ENCODE measurements at regions not wholly inside any gene's neighbourhood (a gene's known extent, or its start where the extent isn't known, plus 50 kb on each side); places are given as distances from the start of the nearest gene placed in this dataset.

DNA sequence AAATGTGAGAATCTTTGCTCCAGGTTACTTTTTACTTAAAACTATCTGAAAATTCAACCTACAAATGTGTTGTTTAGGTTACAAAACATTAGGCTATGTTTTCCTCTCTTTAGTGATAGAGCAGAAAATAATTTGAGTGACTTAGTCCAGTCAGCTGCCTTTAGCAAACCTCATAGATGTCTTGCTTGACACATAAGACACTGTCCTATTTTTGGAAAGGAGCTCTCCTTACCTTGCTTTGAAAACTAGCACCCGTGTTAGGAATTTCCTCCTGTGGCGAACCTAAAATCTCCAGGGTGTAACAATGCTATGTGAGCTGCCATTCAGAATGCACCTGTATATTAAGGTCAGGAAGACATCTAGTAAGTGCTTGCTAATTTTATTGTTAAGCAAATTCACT, 221.2 kb upstream of the CD180 start:
- no CpG with 5 or more reads among the region's 2 CpGs for WGBS (ENCODE audit: extremely low coverage, insufficient read length, low lambda C conversion rate)

More for the DNA sequence above, 221.2 kb upstream of the CD180 start:
- H4K8ac ChIP-seq (replicated peaks; ENCODE audit: insufficient read length, low read depth, low read length): no peak overlapping the region
- H2BK20ac ChIP-seq (ENCODE audit: low read depth, low read length, poor library complexity, severe bottlenecking): no peak overlapping the region
- H3K27me3 Mint-ChIP-seq (ENCODE audit: low read depth): peaks cover 7% of the 10 kb centered on the region
- H3K4ac ChIP-seq (ENCODE audit: low read depth, low read length): no peak overlapping the region
- no peaks in the 10 kb centered on the region for H3K79me1 ChIP-seq (ENCODE audit: insufficient read depth, low read depth, low read length, poor library complexity, severe bottlenecking)
- no peak overlapping the region for H4K91ac ChIP-seq (ENCODE audit: insufficient read length, low read depth, low read length)
- no peak overlapping the region for H2AFZ ChIP-seq (ENCODE audit: low read length)
- no peaks in the 10 kb centered on the region for H3K27me3 ChIP-seq (ENCODE audit: insufficient read depth, low read length)
- peaks cover 12% of the 10 kb centered on the region for H3K4me1 ChIP-seq (ENCODE audit: insufficient read depth, low read length)
- H4K5ac ChIP-seq (ENCODE audit: insufficient read length, low read depth, low read length): no peak overlapping the region
- peaks cover 42 to 43% of the 10 kb centered on the region in 2 experiments for H3K4me1 Mint-ChIP-seq
- no peaks in the 10 kb centered on the region; a peak in 3 of 5 replicates for H3K9me3 Mint-ChIP-seq
- H2BK5ac ChIP-seq (ENCODE audit: insufficient read length, low read length): no peak overlapping the region
- no peak overlapping the region for H3K27ac Mint-ChIP-seq
- no peak for DNase-seq
- no peaks in the 10 kb centered on the region for H3K23me2 ChIP-seq (ENCODE audit: insufficient read length, low read depth, low read length, poor library complexity, severe bottlenecking)
- H3K36me3 Mint-ChIP-seq (ENCODE audit: insufficient read depth in 1 of 3, low read depth in 3 of 3): no peaks in the 10 kb centered on the region; a peak in 1 of 7 replicates
- H3K14ac ChIP-seq (ENCODE audit: insufficient read depth, low read length): no peak overlapping the region
- H3T11ph ChIP-seq (ENCODE audit: low read length): no peak overlapping the region
- H3K4me3 Mint-ChIP-seq: no peak overlapping the region
- no peaks in the 10 kb centered on the region for H4K20me1 ChIP-seq (ENCODE audit: control insufficient read depth, insufficient read depth, insufficient read length)
- H3K18ac ChIP-seq (ENCODE audit: insufficient read length, low read depth, low read length): no peak overlapping the region
- H2BK12ac ChIP-seq (ENCODE audit: insufficient read length, low read depth, low read length): peak overlapping the region; percentile 35
- no peak overlapping the region for H2BK15ac ChIP-seq (ENCODE audit: low read depth, low read length)
- no peak overlapping the region for H3K27ac ChIP-seq (ENCODE audit: insufficient read length, low read depth, low read length)
- no peaks in the 10 kb centered on the region for H3K79me2 ChIP-seq (ENCODE audit: insufficient read depth, low read length)
- TF ChIP-seq, protein P1, sequence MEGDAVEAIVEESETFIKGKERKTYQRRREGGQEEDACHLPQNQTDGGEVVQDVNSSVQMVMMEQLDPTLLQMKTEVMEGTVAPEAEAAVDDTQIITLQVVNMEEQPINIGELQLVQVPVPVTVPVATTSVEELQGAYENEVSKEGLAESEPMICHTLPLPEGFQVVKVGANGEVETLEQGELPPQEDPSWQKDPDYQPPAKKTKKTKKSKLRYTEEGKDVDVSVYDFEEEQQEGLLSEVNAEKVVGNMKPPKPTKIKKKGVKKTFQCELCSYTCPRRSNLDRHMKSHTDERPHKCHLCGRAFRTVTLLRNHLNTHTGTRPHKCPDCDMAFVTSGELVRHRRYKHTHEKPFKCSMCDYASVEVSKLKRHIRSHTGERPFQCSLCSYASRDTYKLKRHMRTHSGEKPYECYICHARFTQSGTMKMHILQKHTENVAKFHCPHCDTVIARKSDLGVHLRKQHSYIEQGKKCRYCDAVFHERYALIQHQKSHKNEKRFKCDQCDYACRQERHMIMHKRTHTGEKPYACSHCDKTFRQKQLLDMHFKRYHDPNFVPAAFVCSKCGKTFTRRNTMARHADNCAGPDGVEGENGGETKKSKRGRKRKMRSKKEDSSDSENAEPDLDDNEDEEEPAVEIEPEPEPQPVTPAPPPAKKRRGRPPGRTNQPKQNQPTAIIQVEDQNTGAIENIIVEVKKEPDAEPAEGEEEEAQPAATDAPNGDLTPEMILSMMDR (conservative IDR thresholded peaks at IDR 0.05): no peak
- H3K4me2 ChIP-seq (ENCODE audit: insufficient read depth, insufficient read length, low read length): peak overlapping the region; percentile 46
- no peaks in the 10 kb centered on the region for H3K9me3 ChIP-seq (ENCODE audit: control insufficient read depth, low read depth, low read length)
- H2AK5ac ChIP-seq (ENCODE audit: insufficient read length, low read length): no peak overlapping the region
- no peak overlapping the region for H3K56ac ChIP-seq (ENCODE audit: insufficient read length, low read depth, low read length)
- H2BK120ac ChIP-seq (ENCODE audit: low read depth, low read length, poor library complexity, severe bottlenecking): no peak overlapping the region
- H3K23ac ChIP-seq (ENCODE audit: insufficient read length, low read depth, low read length): no peak overlapping the region
- H3K9ac ChIP-seq (ENCODE audit: extremely low read depth, insufficient read length, low read length): no peak overlapping the region
